Ishikawa (cell line): ENCODE measurements at regions not wholly inside any gene's neighbourhood (a gene's known extent, or its start where the extent isn't known, plus 50 kb on each side); places are given as distances from the start of the nearest gene placed in this dataset.

Experiments
- CEBPB ChIP-seq: IDR thresholded peaks from 2 replicates; pipeline ENCODE4 v1.6.1; 2012
- RAD21 ChIP-seq: IDR thresholded peaks from 2 replicates; pipeline ENCODE4 v1.6.1; 2012; ENCODE audit warnings: low read depth
- TAF1 ChIP-seq: IDR thresholded peaks from 2 replicates; pipeline ENCODE4 v1.6.1; 2012; ENCODE audit warnings: low read depth, mild to moderate bottlenecking
- TCF12 ChIP-seq: IDR thresholded peaks from 2 replicates; pipeline ENCODE4 v1.6.1; 2012; ENCODE audit warnings: low read depth
- ZBTB7A ChIP-seq: IDR thresholded peaks from 2 replicates; pipeline ENCODE4 v1.6.1; 2012; ENCODE audit warnings: low read depth

GRCh38 chr21:15183813-15184257 lies 119.0 kb upstream of the NRIP1 start:
- TF ChIP-seq TCF12 (no peak), ZBTB7A (no peak), TAF1 (no peak), CEBPB (no peak), RAD21 (no peak)
